DND-41 (cell line): ENCODE measurements at regions not wholly inside any gene's neighbourhood (a gene's known extent, or its start where the extent isn't known, plus 50 kb on each side); places are given as distances from the start of the nearest gene placed in this dataset.

ENCODE experiments used
- EZH2 ChIP-seq: IDR thresholded peaks from 3 replicates; pipeline ENCODE4 v1.6.1; 2012; ENCODE audit warnings: borderline replicate concordance, low read depth, mild to moderate bottlenecking, moderate library complexity, low read length, inconsistent platforms; ENCODE audit not compliant: severe bottlenecking
- TF ChIP-seq, protein P1 (sequence below): IDR thresholded peaks from 2 replicates; pipeline ENCODE4 v1.5.1; 2012; ENCODE audit warnings: borderline replicate concordance, low read length, moderate library complexity, mild to moderate bottlenecking; ENCODE audit not compliant: poor library complexity, severe bottlenecking; ENCODE audit errors: extremely low read depth

DNA sequence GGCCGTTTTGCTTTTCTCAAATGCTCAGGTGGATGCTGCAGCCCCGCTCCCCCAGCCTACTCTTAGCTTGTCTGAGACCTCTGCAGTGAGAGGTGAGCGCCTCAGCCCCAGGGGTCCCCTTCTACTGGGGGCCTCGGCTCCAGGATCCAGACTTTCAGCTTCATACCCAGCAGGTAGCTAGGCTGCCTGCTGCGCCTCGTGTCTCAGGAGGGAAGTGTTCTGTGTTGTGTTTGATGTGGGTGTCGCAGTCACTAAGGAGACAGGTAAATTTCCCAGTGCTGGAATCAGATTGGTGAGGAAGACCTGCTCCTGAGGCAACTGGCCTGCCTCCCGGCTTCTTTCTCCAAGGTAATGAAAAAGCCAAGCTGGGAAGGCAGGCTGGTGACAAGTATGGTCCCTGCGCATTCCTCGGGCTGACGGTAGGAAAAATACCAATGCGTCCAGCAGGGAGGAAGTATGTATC lies 604.0 kb upstream of the SALL1 start:
- TF ChIP-seq, protein P1, sequence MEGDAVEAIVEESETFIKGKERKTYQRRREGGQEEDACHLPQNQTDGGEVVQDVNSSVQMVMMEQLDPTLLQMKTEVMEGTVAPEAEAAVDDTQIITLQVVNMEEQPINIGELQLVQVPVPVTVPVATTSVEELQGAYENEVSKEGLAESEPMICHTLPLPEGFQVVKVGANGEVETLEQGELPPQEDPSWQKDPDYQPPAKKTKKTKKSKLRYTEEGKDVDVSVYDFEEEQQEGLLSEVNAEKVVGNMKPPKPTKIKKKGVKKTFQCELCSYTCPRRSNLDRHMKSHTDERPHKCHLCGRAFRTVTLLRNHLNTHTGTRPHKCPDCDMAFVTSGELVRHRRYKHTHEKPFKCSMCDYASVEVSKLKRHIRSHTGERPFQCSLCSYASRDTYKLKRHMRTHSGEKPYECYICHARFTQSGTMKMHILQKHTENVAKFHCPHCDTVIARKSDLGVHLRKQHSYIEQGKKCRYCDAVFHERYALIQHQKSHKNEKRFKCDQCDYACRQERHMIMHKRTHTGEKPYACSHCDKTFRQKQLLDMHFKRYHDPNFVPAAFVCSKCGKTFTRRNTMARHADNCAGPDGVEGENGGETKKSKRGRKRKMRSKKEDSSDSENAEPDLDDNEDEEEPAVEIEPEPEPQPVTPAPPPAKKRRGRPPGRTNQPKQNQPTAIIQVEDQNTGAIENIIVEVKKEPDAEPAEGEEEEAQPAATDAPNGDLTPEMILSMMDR: no peak
- no peak for TF ChIP-seq EZH2
